NCI-H1930 (cell line): ENCODE measurements at regions not wholly inside any gene's neighbourhood (a gene's known extent, or its start where the extent isn't known, plus 50 kb on each side); places are given as distances from the start of the nearest gene placed in this dataset.
"Not testable (repeated sequence)": the region's sequence is repeated elsewhere in the genome, so short reads cannot be mapped to it uniquely, and the experiment has no call there.

ENCODE experiments used
- DNase-seq, 2 experiments: peaks; one replicate each; lab custom pipeline; 2025; lab: John Stamatoyannopoulos, UW

GRCh38 chr4:20196476-20196875 lies 55.2 kb upstream of the SLIT2 start:
- DNase-seq, result no peak

- no peak for DNase-seq
Observed at GRCh38 chr4:20195071-20195885, 56.4 kb upstream of the SLIT2 start.

- no peak for DNase-seq
Observed at GRCh38 chr4:20194123-20195013, 57.3 kb upstream of the SLIT2 start.

- DNase-seq, result no peak
Observed at GRCh38 chr4:20193141-20193936, 58.4 kb upstream of the SLIT2 start.

- no peak for DNase-seq
Observed at GRCh38 chr4:20192736-20193135, 59.0 kb upstream of the SLIT2 start.

- DNase-seq, result no peak
Observed at GRCh38 chr4:20185103-20185502, 66.6 kb upstream of the SLIT2 start.

GRCh38 chr4:20183131-20183530 lies 68.6 kb upstream of the SLIT2 start:
- DNase-seq, result not testable (repeated sequence)

- DNase-seq, result no peak
Observed at GRCh38 chr4:20181926-20182325, 69.8 kb upstream of the SLIT2 start.

- DNase-seq, result no peak
Observed at GRCh38 chr4:20180509-20180908, 71.2 kb upstream of the SLIT2 start.

GRCh38 chr4:20178902-20179576 lies 72.7 kb upstream of the SLIT2 start:
- DNase-seq, result no peak

GRCh38 chr4:20176881-20177280 lies 74.8 kb upstream of the SLIT2 start:
- no peak for DNase-seq

GRCh38 chr4:20172070-20172760 lies 79.5 kb upstream of the SLIT2 start:
- DNase-seq, result no peak

- no peak for DNase-seq
Observed at GRCh38 chr4:20166544-20166943, 85.2 kb upstream of the SLIT2 start.

GRCh38 chr4:20159516-20159915 lies 92.2 kb upstream of the SLIT2 start:
- DNase-seq, result no peak

- DNase-seq, result no peak
Observed at GRCh38 chr4:20158195-20158594, 93.5 kb upstream of the SLIT2 start.

- no peak for DNase-seq
Observed at GRCh38 chr4:20151436-20151835, 100.3 kb upstream of the SLIT2 start.

- not testable (repeated sequence) for DNase-seq
Observed at GRCh38 chr4:20149143-20149542, 102.6 kb upstream of the SLIT2 start.

GRCh38 chr4:20137176-20137575 lies 114.5 kb upstream of the SLIT2 start:
- no peak for DNase-seq

GRCh38 chr4:20127626-20128025 lies 124.1 kb upstream of the SLIT2 start:
- no peak for DNase-seq

GRCh38 chr4:20126906-20127305 lies 124.8 kb upstream of the SLIT2 start:
- DNase-seq, result no peak
